Panc1 (cell line): ENCODE measurements at regions not wholly inside any gene's neighbourhood (a gene's known extent, or its start where the extent isn't known, plus 50 kb on each side); places are given as distances from the start of the nearest gene placed in this dataset.

Experiments used
- CTCF ChIP-seq: fragments of 450-650 bp; IDR thresholded peaks from 2 replicates; pipeline ENCODE4 v1.5.1; 2017; ENCODE audit warnings: mild to moderate bottlenecking
- REST ChIP-seq, 2 experiments: IDR thresholded peaks; 2 replicates each; pipeline ENCODE4 v1.6.1; 2011 to 2012; ENCODE audit warnings: low read depth in 2 of 2, control low read depth in 1 of 2, low read length in 1 of 2, mild to moderate bottlenecking in 1 of 2, moderate library complexity in 1 of 2; ENCODE audit not compliant: insufficient read depth in 1 of 2
- TCF7L2 ChIP-seq: IDR thresholded peaks from 2 replicates; pipeline ENCODE4 v1.6.1; 2011; ENCODE audit warnings: mild to moderate bottlenecking, low read depth, low read length, inconsistent platforms

GRCh38 chr2:237150186-237150585 is 64.5 kb downstream of the COPS8 start:
- TF ChIP-seq CTCF (no peak), REST (IDR thresholded peaks at IDR 0.05; ENCODE audit: insufficient read depth in 1 of 2, low read depth in 2 of 2, low read length in 1 of 2) (no peak), TCF7L2 (no peak)
